ENCODE measurements at regions not wholly inside any gene's neighbourhood (a gene's known extent, or its start where the extent isn't known, plus 50 kb on each side); places are given as distances from the start of the nearest gene placed in this dataset.

DNA sequence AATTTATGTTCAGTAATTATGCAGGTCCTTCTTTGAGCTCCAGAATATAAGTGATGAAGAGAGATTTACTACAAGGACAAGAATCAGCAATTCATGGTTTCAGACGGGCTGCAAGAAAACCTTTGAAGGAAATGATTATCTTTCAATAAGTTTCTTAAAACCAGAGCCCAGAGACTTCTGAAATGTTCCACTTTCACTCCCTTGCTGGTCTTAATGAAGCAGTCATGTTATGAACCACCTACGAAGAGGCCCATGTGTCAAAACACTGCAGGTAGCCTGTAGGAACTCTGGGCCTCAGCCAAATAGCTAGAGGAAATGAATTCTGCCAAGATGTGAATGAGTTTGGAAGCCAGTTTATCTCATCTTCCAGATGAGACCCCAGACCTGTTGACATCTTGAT, 505.9 kb upstream of the MEF2C start:
- Mint-ChIP-seq H3K27me3 (no peaks in the 10 kb centered on the region), H3K4me1 (ENCODE audit: low read depth) (no peaks in the 10 kb centered on the region), H3K9me3 (ENCODE audit: low read depth) (no peaks in the 10 kb centered on the region), H3K27ac (no peak overlapping the region), H3K36me3 (ENCODE audit: insufficient read depth) (no peaks in the 10 kb centered on the region), H3K4me3 (ENCODE audit: low read depth) (no peak overlapping the region)
- DNase-seq (ENCODE audit: low spot score, unreplicated experiment): no peak
- TF ChIP-seq, protein P1, sequence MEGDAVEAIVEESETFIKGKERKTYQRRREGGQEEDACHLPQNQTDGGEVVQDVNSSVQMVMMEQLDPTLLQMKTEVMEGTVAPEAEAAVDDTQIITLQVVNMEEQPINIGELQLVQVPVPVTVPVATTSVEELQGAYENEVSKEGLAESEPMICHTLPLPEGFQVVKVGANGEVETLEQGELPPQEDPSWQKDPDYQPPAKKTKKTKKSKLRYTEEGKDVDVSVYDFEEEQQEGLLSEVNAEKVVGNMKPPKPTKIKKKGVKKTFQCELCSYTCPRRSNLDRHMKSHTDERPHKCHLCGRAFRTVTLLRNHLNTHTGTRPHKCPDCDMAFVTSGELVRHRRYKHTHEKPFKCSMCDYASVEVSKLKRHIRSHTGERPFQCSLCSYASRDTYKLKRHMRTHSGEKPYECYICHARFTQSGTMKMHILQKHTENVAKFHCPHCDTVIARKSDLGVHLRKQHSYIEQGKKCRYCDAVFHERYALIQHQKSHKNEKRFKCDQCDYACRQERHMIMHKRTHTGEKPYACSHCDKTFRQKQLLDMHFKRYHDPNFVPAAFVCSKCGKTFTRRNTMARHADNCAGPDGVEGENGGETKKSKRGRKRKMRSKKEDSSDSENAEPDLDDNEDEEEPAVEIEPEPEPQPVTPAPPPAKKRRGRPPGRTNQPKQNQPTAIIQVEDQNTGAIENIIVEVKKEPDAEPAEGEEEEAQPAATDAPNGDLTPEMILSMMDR (IDR thresholded peaks at IDR 0.05; ENCODE audit: unreplicated experiment): no peak

DNA sequence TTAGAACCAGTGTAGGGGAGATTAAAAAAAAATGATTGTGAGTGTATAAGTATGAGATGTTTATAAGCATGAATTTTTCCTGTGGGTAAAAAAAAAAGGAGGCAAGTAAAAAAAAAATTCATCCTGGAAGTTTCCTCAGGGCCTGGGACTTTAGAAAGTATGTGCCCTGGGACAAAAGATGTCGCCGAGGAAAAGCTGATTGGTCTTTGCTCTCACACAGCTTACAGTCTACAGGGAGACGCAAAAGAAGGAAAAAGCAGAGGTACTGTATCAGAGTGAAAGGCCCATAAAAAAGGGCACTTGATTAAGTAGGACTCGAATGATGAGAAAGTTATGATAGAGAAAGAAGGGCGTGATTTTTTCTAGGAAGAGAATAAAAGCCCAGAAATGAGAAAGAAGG, 501.4 kb upstream of the MEF2C start:
- Mint-ChIP-seq H3K27me3 (no peaks in the 10 kb centered on the region), H3K36me3 (ENCODE audit: insufficient read depth) (no peaks in the 10 kb centered on the region), H3K4me3 (ENCODE audit: low read depth) (no peak overlapping the region), H3K9me3 (ENCODE audit: low read depth) (no peaks in the 10 kb centered on the region), H3K4me1 (ENCODE audit: low read depth) (no peaks in the 10 kb centered on the region), H3K27ac (no peak overlapping the region)
- TF ChIP-seq, protein P1 (IDR thresholded peaks at IDR 0.05; ENCODE audit: unreplicated experiment): no peak
- no peak for DNase-seq (ENCODE audit: low spot score, unreplicated experiment)

GRCh38 chr5:89380635-89381034, 497.7 kb upstream of the MEF2C start:
- Mint-ChIP-seq H3K4me3 (ENCODE audit: low read depth) (no peak overlapping the region), H3K27me3 (no peaks in the 10 kb centered on the region), H3K4me1 (ENCODE audit: low read depth) (peaks cover 3% of the 10 kb centered on the region), H3K9me3 (ENCODE audit: low read depth) (no peaks in the 10 kb centered on the region), H3K27ac (no peak overlapping the region), H3K36me3 (ENCODE audit: insufficient read depth) (no peaks in the 10 kb centered on the region)
- DNase-seq (ENCODE audit: low spot score, unreplicated experiment): no peak
- TF ChIP-seq, protein P1 (IDR thresholded peaks at IDR 0.05; ENCODE audit: unreplicated experiment): no peak

GRCh38 chr5:89377767-89378455, 494.9 kb upstream of the MEF2C start:
- no peak overlapping the region for H3K27ac Mint-ChIP-seq
- no peak for DNase-seq (ENCODE audit: low spot score, unreplicated experiment)
- no peak overlapping the region for H3K4me3 Mint-ChIP-seq (ENCODE audit: low read depth)
- H3K4me1 Mint-ChIP-seq (ENCODE audit: low read depth): peaks cover 15% of the 10 kb centered on the region
- H3K9me3 Mint-ChIP-seq (ENCODE audit: low read depth): no peaks in the 10 kb centered on the region
- no peaks in the 10 kb centered on the region for H3K36me3 Mint-ChIP-seq (ENCODE audit: insufficient read depth)
- TF ChIP-seq, protein P1 (IDR thresholded peaks at IDR 0.05; ENCODE audit: unreplicated experiment): no peak
- no peaks in the 10 kb centered on the region for H3K27me3 Mint-ChIP-seq

GRCh38 chr5:89374818-89375521, 492.0 kb upstream of the MEF2C start:
- DNase-seq (ENCODE audit: low spot score, unreplicated experiment): no peak
- Mint-ChIP-seq H3K4me1 (ENCODE audit: low read depth) (peaks cover 15% of the 10 kb centered on the region), H3K27me3 (no peaks in the 10 kb centered on the region), H3K9me3 (ENCODE audit: low read depth) (no peaks in the 10 kb centered on the region), H3K4me3 (ENCODE audit: low read depth) (no peak overlapping the region), H3K36me3 (ENCODE audit: insufficient read depth) (no peaks in the 10 kb centered on the region), H3K27ac (no peak overlapping the region)
- TF ChIP-seq, protein P1 (IDR thresholded peaks at IDR 0.05; ENCODE audit: unreplicated experiment): no peak
